HG02840 (cell line): ENCODE measurements at regions not wholly inside any gene's neighbourhood (a gene's known extent, or its start where the extent isn't known, plus 50 kb on each side); places are given as distances from the start of the nearest gene placed in this dataset.

ENCODE experiments used
- ATAC-seq: cut with Tn5 transposase; IDR thresholded peaks from one replicate; pipeline ENCODE4 v1.9.1; 2021; ENCODE audit warnings: mild to moderate bottlenecking, moderate library complexity, moderate number of reproducible peaks; ENCODE audit not compliant: unreplicated experiment, low FRiP score

GRCh38 chr10:78731675-78732074, 337.1 kb upstream of the ZMIZ1 start:
- no peak for ATAC-seq

GRCh38 chr10:78732381-78732780, 336.4 kb upstream of the ZMIZ1 start:
- no peak for ATAC-seq

GRCh38 chr10:78736926-78737630, 331.7 kb upstream of the ZMIZ1 start:
- ATAC-seq: no peak

GRCh38 chr10:78737883-78738856, 330.6 kb upstream of the ZMIZ1 start:
- ATAC-seq: no peak

- ATAC-seq: no peak
Measured at GRCh38 chr10:78738861-78739260, 329.9 kb upstream of the ZMIZ1 start.

- no peak for ATAC-seq
Measured at GRCh38 chr10:78739444-78740053, 329.2 kb upstream of the ZMIZ1 start.

- no peak for ATAC-seq
Measured at GRCh38 chr10:78740976-78741915, 327.5 kb upstream of the ZMIZ1 start.

GRCh38 chr10:78742406-78742729, 326.4 kb upstream of the ZMIZ1 start:
- no peak for ATAC-seq

GRCh38 chr10:78742730-78743615, 325.8 kb upstream of the ZMIZ1 start:
- no peak for ATAC-seq

- ATAC-seq: no peak
Measured at GRCh38 chr10:78744056-78744455, 324.7 kb upstream of the ZMIZ1 start.

- ATAC-seq: no peak
Measured at GRCh38 chr10:78744491-78745090, 324.2 kb upstream of the ZMIZ1 start.

- ATAC-seq: no peak
Measured at GRCh38 chr10:78745441-78745840, 323.3 kb upstream of the ZMIZ1 start.

- no peak for ATAC-seq
Measured at GRCh38 chr10:78746155-78746763, 322.5 kb upstream of the ZMIZ1 start.

GRCh38 chr10:78747401-78748234, 321.1 kb upstream of the ZMIZ1 start:
- no peak for ATAC-seq

GRCh38 chr10:78748235-78748533, 320.6 kb upstream of the ZMIZ1 start:
- no peak for ATAC-seq

GRCh38 chr10:78749200-78749599, 319.6 kb upstream of the ZMIZ1 start:
- no peak for ATAC-seq

- no peak for ATAC-seq
Measured at GRCh38 chr10:78749898-78750297, 318.9 kb upstream of the ZMIZ1 start.

GRCh38 chr10:78750418-78750817, 318.3 kb upstream of the ZMIZ1 start:
- no peak for ATAC-seq
